GM18907 (cell line): ENCODE measurements at regions not wholly inside any gene's neighbourhood (a gene's known extent, or its start where the extent isn't known, plus 50 kb on each side); places are given as distances from the start of the nearest gene placed in this dataset.
"Not testable (repeated sequence)": the region's sequence is repeated elsewhere in the genome, so short reads cannot be mapped to it uniquely, and the experiment has no call there.

Source experiments
- ATAC-seq: cut with Tn5 transposase; IDR thresholded peaks from one replicate; pipeline ENCODE4 v1.9.1; 2021; ENCODE audit warnings: mild to moderate bottlenecking, moderate library complexity; ENCODE audit not compliant: unreplicated experiment

- ATAC-seq: no peak
These were observed 91.1 kb upstream of the KCNQ5 start for GRCh38 chr6:72530750-72531149.

- no peak for ATAC-seq
These were observed 88.3 kb upstream of the KCNQ5 start for GRCh38 chr6:72533606-72534005.

GRCh38 chr6:72534236-72534635 is 87.6 kb upstream of the KCNQ5 start:
- no peak for ATAC-seq

- no peak for ATAC-seq
These were observed 86.7 kb upstream of the KCNQ5 start for GRCh38 chr6:72535124-72535523.

- no peak for ATAC-seq
These were observed 74.8 kb upstream of the KCNQ5 start for GRCh38 chr6:72547020-72547419.

GRCh38 chr6:72551470-72551869 is 70.4 kb upstream of the KCNQ5 start:
- ATAC-seq: no peak

- ATAC-seq: no peak
These were observed 68.9 kb upstream of the KCNQ5 start for GRCh38 chr6:72552938-72553337.

- ATAC-seq: no peak
These were observed 68.0 kb upstream of the KCNQ5 start for GRCh38 chr6:72553531-72554511.

GRCh38 chr6:72554761-72555221 is 67.1 kb upstream of the KCNQ5 start:
- no peak for ATAC-seq

- no peak for ATAC-seq
These were observed 62.8 kb upstream of the KCNQ5 start for GRCh38 chr6:72559067-72559466.

GRCh38 chr6:72559555-72559954 is 62.3 kb upstream of the KCNQ5 start:
- ATAC-seq: no peak

GRCh38 chr6:72560721-72561593 is 60.9 kb upstream of the KCNQ5 start:
- no peak for ATAC-seq

GRCh38 chr6:72561629-72562028 is 60.2 kb upstream of the KCNQ5 start:
- ATAC-seq: no peak

GRCh38 chr6:72564231-72564630 is 57.6 kb upstream of the KCNQ5 start:
- no peak for ATAC-seq

- not testable (repeated sequence) for ATAC-seq
These were observed 49.9 kb upstream of the KCNQ5 start for GRCh38 chr6:72571993-72572392.
